ENCODE measurements at regions not wholly inside any gene's neighbourhood (a gene's known extent, or its start where the extent isn't known, plus 50 kb on each side); places are given as distances from the start of the nearest gene placed in this dataset.
A peak's percentile ranks its signal among the peaks of the same experiment; 100 is the strongest.

DNA sequence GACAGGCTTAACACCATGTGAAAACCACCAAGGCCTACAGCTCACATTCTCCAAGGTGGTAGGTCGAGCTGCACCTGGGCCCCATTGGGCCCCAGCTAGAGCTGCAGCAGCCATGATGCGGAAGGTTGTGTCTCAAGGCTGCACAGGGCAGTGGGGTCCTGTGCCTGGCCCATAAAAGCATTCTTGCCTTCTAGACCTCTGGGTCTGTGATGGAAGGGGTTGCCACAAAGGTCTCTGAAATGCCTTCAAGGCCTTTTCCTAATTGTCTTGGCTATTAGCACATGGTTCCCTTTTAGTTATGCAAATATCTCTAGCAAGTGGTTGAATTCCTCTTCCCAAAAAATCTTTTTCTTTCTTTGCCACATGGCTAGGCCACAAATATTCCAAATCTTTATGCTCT lies 52.5 kb upstream of the C11orf58 start:
- no peak overlapping the region for H3K4me3 ChIP-seq (replicated peaks; ENCODE audit: low read depth, low read length)
- TF ChIP-seq, protein P1, sequence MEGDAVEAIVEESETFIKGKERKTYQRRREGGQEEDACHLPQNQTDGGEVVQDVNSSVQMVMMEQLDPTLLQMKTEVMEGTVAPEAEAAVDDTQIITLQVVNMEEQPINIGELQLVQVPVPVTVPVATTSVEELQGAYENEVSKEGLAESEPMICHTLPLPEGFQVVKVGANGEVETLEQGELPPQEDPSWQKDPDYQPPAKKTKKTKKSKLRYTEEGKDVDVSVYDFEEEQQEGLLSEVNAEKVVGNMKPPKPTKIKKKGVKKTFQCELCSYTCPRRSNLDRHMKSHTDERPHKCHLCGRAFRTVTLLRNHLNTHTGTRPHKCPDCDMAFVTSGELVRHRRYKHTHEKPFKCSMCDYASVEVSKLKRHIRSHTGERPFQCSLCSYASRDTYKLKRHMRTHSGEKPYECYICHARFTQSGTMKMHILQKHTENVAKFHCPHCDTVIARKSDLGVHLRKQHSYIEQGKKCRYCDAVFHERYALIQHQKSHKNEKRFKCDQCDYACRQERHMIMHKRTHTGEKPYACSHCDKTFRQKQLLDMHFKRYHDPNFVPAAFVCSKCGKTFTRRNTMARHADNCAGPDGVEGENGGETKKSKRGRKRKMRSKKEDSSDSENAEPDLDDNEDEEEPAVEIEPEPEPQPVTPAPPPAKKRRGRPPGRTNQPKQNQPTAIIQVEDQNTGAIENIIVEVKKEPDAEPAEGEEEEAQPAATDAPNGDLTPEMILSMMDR (IDR thresholded peaks at IDR 0.05; ENCODE audit: low read depth, low read length, missing control alignments): no peak
- no peak for DNase-seq (ENCODE audit: extremely low read depth, low read depth)

DNA sequence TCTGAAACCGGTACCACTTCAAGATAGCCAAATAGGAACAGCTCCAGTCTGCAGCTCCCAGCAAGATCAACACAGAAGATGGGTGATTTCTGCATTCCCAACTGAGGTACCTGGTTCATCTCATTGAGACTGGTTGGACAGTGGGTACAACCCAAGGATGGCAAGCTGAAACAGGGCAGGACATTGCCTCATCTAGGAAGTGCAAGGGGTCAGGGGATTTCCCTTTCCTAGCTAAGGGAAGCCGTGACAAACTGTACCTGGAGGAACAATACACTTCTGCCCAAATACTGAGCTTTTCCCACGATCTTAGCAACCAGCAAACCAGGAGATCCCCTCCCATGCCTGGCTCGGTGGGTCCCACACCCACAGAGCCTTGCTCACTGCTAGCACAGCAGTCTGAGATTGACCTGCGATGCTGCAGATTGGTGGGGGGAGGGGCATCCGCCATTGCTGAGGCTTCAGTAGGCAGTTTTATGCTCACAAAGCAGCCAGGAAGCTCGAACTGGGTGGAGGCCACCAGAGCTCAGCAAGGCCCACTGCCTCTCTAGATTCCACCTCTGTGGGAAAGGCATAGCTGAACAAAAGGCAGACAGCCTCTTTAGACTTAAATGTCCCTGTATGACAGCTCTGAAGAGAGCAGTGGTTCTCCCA lies 59.9 kb upstream of the C11orf58 start:
- DNase-seq (ENCODE audit: extremely low read depth, low read depth): no peak
- TF ChIP-seq, protein P1 (IDR thresholded peaks at IDR 0.05; ENCODE audit: low read depth, low read length, missing control alignments): no peak
- no peak overlapping the region for H3K4me3 ChIP-seq (replicated peaks; ENCODE audit: low read depth, low read length)

DNA sequence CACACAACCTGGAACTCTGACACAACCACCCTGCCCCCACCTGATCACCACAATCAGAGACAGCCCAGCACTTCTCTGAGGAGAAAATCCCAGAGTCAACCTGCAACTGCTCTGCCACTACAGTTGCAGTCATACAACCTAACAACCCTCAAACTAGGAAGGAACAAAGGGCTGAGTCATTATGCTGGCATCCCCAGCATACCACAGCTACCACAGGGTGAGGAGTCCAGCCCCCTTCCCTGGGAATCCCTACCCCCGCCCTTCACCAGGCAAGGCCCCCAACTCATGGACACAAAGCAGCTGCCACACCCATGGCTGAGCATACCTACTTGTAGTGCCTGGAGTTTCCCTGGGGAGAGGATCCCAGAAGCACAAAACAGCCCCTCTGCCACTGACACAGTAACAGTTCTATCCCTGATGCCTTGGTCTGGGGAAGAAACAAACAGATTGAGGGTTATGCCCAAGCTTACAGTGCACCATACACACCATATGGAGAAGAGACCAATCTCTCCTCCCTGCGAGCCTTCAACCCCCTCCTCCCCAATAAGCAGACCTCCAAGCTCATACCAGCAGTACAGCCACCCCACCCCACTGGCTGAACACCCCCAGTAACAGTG lies 68.5 kb upstream of the C11orf58 start:
- DNase-seq (ENCODE audit: extremely low read depth, low read depth): peak; percentile 14
- H3K4me3 ChIP-seq (replicated peaks; ENCODE audit: low read depth, low read length): no peak overlapping the region
- TF ChIP-seq, protein P1 (IDR thresholded peaks at IDR 0.05; ENCODE audit: low read depth, low read length, missing control alignments): no peak

DNA sequence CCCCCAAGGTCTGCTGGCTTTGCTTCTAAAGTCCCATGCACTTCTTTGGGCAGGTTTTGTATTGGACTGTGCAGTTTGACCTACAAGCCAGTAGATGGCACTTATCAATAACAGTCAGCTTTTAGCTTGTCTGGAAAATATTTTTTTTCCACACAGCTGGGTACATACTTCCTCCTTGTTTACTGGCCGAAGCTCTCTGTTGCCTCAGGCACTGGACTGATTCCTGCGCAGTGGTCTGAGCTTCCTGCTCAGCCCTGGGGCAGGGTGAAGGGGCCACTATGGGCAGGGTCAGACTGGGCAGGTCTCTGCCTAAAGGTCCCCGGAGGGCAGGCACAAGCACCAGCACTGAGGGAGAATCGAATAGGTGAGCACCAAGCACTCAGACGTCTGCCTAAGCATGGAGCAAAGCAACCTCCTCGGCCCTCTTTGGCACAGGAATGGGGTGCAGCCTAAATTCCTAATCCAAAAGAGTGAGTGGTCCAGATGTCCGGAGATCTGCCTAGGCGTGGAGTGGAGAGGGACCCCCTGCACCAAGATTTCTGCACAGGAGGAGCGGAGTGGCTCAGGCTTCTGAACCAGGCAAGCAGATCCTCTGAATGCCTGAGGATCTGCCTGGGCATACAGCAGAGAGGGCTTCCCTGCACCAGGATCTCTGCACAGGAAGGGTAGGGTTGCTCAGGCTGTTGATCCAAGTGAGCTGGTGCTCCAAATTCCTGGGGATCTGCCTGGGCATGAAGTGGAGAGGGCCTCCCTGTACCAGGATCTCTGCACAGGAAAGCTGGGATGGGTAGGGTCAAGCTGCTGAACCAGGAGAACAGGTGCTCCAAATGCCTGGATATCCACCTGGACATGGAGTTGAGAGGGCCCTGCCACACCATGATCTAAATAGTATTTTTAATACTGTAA lies 105.9 kb upstream of the C11orf58 start:
- TF ChIP-seq, protein P1 (IDR thresholded peaks at IDR 0.05; ENCODE audit: low read depth, low read length, missing control alignments): peak; percentile 21
- DNase-seq (ENCODE audit: extremely low read depth, low read depth): no peak
- H3K4me3 ChIP-seq (replicated peaks; ENCODE audit: low read depth, low read length): no peak overlapping the region

DNA sequence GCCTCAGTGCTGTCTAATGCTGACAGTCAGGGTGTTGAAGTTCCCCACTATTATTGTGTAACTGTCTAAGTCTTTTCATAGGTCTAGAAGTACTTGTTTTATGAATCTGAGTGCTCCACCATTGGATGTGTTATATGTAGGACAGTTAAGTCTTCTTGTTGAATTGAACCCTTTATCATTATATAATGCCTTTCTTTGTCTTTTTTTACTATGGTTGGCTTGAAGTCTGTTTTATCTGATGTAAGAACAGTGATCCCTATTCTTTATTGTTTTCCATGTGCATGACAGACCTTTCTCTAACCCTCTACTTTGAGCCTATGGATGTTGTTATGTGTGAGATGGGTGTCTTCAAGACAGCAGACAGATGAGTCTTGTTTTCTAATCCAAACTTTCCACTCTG lies 107.8 kb upstream of the C11orf58 start:
- H3K4me3 ChIP-seq (replicated peaks; ENCODE audit: low read depth, low read length): no peak overlapping the region
- TF ChIP-seq, protein P1 (IDR thresholded peaks at IDR 0.05; ENCODE audit: low read depth, low read length, missing control alignments): no peak

DNA sequence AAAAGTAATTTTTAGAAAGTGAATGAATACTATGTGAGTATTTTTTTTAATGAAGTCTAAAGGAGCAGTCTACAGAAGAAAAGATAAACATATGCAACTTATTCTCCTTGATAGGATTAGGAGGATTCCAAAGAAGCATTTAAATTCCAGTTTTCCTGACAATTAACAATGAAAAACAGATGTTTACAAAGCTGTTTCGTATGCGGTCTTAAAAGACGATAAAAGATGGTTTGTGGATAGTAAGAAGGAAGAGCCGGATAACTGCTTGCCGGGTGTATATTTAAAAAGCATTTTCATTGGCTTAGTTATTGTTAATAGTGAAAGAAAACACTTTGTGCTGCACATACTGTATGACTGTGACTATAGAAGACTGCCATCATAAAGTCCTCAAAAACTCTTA lies 120.0 kb upstream of the C11orf58 start:
- no peak overlapping the region for H3K4me3 ChIP-seq (replicated peaks; ENCODE audit: low read depth, low read length)
- TF ChIP-seq, protein P1 (IDR thresholded peaks at IDR 0.05; ENCODE audit: low read depth, low read length, missing control alignments): no peak
- DNase-seq (ENCODE audit: extremely low read depth, low read depth): no peak

More for the DNA sequence above, 107.8 kb upstream of the C11orf58 start:
- DNase-seq (ENCODE audit: extremely low read depth, low read depth): no peak

Measured in HFF-Myc (cell line).